GM10266 (cell line): ENCODE measurements at regions not wholly inside any gene's neighbourhood (a gene's known extent, or its start where the extent isn't known, plus 50 kb on each side); places are given as distances from the start of the nearest gene placed in this dataset.
A peak's percentile ranks its signal among the peaks of the same experiment; 100 is the strongest.

ENCODE experiments used
- DNase-seq: peaks from one replicate; pipeline ENCODE4 v3.0.0; 2012; ENCODE audit errors: extremely low spot score
- TF ChIP-seq, protein P1 (sequence below): IDR thresholded peaks from 2 replicates; pipeline ENCODE4 v1.5.1; 2012; ENCODE audit warnings: mild to moderate bottlenecking, low read depth; ENCODE audit not compliant: control insufficient read depth, insufficient read depth; ENCODE audit errors: missing control alignments

DNA sequence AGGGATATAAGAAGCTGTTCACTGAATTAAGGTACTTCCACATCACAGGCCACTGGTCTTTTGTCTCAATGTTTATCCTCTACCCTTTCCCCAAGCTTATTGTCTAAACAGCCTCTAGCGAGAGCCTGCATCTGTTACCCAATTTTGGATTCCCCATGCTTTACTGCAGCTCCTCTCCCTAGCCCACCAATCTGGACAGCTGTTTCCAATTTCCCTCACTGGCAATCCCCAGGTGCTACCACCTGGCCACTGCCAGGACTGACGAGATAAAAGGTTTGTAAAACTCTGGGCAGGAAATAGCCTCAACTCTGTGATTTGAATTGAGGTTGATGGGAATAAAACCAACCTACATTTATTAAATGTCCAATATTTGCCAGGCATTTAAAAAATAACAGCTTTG, 58.0 kb upstream of the TEX9 start:
- DNase-seq = no peak
- TF ChIP-seq, protein P1, sequence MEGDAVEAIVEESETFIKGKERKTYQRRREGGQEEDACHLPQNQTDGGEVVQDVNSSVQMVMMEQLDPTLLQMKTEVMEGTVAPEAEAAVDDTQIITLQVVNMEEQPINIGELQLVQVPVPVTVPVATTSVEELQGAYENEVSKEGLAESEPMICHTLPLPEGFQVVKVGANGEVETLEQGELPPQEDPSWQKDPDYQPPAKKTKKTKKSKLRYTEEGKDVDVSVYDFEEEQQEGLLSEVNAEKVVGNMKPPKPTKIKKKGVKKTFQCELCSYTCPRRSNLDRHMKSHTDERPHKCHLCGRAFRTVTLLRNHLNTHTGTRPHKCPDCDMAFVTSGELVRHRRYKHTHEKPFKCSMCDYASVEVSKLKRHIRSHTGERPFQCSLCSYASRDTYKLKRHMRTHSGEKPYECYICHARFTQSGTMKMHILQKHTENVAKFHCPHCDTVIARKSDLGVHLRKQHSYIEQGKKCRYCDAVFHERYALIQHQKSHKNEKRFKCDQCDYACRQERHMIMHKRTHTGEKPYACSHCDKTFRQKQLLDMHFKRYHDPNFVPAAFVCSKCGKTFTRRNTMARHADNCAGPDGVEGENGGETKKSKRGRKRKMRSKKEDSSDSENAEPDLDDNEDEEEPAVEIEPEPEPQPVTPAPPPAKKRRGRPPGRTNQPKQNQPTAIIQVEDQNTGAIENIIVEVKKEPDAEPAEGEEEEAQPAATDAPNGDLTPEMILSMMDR = no peak

DNA sequence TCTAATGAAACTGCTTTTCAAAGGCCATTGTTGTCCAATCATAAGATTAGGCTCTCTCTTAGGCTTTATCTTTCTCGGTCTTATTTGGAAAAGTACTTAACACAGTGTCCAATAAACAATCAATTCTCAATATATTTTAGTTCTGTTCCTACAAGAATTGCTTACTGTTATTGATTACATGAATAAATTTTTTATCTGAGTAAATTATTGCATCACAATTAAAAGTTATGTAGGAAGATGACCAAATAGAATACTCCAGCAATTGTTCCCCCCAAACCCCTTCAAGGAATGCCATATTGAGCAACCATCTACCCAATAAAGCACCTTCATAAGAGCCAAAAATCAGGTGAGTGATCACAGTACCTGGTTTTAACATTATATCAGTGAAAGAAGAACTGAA, 55.0 kb upstream of the RFX7 start:
- TF ChIP-seq, protein P1 = no peak
- no peak for DNase-seq

DNA sequence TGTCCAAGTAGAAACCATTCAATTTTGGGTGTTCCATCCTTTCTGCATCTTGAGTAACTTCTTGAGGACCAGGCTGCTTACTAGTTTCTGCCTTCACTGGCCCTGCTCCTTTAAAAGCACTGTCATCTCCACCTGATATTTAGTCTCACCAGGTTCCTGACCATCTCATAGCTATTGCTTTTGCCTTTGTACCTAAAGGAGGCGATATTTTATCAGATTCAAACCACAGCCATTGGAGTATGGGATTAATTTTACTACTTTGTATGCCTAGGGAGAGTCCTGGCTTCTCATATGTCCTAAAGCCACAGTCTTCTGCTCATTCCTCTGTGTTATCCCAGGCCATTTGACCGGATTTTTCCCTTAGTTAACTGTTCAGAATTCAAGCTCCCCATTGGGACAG, 51.8 kb upstream of the RFX7 start:
- no peak for DNase-seq

DNA sequence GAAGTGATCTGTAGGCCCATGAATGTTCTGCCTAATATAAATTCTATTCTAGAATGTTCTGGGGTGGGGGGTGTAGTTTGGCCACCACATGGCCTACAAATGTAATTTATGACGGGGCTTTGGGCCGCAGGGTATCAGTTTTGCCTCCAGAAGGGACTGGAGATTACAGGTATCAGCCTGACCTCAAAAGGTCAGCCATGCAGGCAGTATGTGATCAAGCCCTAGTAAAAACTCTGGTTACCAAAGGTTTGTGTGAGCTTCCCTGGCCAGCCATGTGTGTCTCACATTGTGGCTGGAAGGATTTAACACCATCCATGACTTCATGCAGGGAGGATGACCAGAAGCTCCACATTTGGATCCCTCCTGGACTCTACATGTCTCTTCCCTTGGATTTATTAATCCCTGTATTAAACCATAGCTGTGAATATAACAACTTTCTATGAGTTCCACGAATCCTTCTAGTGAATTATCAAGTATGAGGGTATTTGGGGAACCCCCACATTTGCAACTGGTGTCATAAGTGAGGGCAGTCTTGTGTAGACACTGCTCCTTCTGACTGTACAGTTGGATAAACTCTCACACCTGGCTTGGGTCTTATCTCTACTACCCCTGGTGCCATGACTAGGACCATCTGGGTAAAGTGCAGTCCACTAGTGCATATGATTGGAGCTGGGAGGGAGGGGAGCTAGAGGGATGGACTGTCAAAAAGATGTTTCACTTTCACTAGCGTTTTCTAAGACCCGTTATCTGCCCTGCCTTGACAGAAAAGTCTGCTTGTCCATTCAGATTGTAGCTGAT, 50.0 kb upstream of the RFX7 start:
- DNase-seq = no peak
- TF ChIP-seq, protein P1 = no peak

More for the DNA sequence above, 51.8 kb upstream of the RFX7 start:
- TF ChIP-seq, protein P1 = peak; percentile 8
